IMR-90 (cell line): ENCODE measurements at regions not wholly inside any gene's neighbourhood (a gene's known extent, or its start where the extent isn't known, plus 50 kb on each side); places are given as distances from the start of the nearest gene placed in this dataset.

Source experiments
- ATAC-seq: fragments of 200-7000 bp; cut with Tn5 transposase; 2 replicates; pipeline ENCODE4 v1.9.1; 2020; ENCODE audit warnings: low read depth, mild to moderate bottlenecking, moderate library complexity
- BruUV-seq: library from RNA; stranded (reverse); fragments of 400-500 nt; replicated peaks from 2 replicates; lab custom pipeline; 2021; lab: Mats Ljungman, UMichigan
- CTCF ChIA-PET: fragments of 300-600 bp; formaldehyde crosslinking; extraction: SDS; loops from one replicate; lab custom pipeline; 2021; ENCODE audit warnings: antibody characterized with exemption; lab: Yijun Ruan, JAX
- POLR2A ChIA-PET: fragments of 300-600 bp; sonication (Branson Sonifier 250); formaldehyde crosslinking; loops from one replicate; lab custom pipeline; 2022; ENCODE audit warnings: antibody characterized with exemption; ENCODE audit not compliant: unreplicated experiment; lab: Charles Lee
- DNase-seq: peaks from one replicate; pipeline ENCODE4 v3.0.0; 2013
- H2AFZ ChIP-seq: replicated peaks from 2 replicates; pipeline ENCODE3; 2013; ENCODE audit warnings: low read length, mild to moderate bottlenecking; ENCODE audit not compliant: poor library complexity
- H2AK5ac ChIP-seq: 2 replicates; pipeline ENCODE4 v1.6.1; 2013; ENCODE audit warnings: low read depth, low read length, inconsistent platforms
- H2AK9ac ChIP-seq: replicated peaks from 2 replicates; pipeline ENCODE3; 2013; ENCODE audit warnings: mild to moderate bottlenecking, low read depth, low read length, moderate library complexity; ENCODE audit not compliant: poor library complexity
- H2BK120ac ChIP-seq: 2 replicates; pipeline ENCODE4 v1.6.1; 2013; ENCODE audit warnings: low read depth, low read length, inconsistent platforms
- H2BK15ac ChIP-seq: 3 replicates; pipeline ENCODE4 v1.6.1; 2013; ENCODE audit warnings: low read depth, low read length, inconsistent platforms
- H2BK20ac ChIP-seq: 2 replicates; pipeline ENCODE4 v1.6.1; 2013; ENCODE audit warnings: low read depth, mild to moderate bottlenecking, inconsistent platforms, low read length, moderate library complexity
- H2BK5ac ChIP-seq: 2 replicates; pipeline ENCODE4 v1.6.1; 2013; ENCODE audit warnings: mild to moderate bottlenecking, low read depth, low read length, inconsistent platforms; ENCODE audit not compliant: poor library complexity, severe bottlenecking
- H3K14ac ChIP-seq: replicated peaks from 2 replicates; pipeline ENCODE4 v1.6.1; 2013; ENCODE audit warnings: low read depth, low read length, inconsistent platforms
- H3K18ac ChIP-seq: 2 replicates; pipeline ENCODE4 v1.6.1; 2013; ENCODE audit warnings: low read depth, low read length, control low read depth
- H3K23ac ChIP-seq: 2 replicates; pipeline ENCODE4 v1.6.1; 2013; ENCODE audit warnings: low read depth, low read length, inconsistent platforms
- H3K27ac ChIP-seq: 2 replicates; pipeline ENCODE4 v1.5.1; 2013; ENCODE audit warnings: mild to moderate bottlenecking, control low read depth, low read length; ENCODE audit not compliant: insufficient read depth
- H3K27me3 ChIP-seq: 2 replicates; pipeline ENCODE4 v1.6.1; 2013; ENCODE audit warnings: low read length; ENCODE audit not compliant: control insufficient read depth, insufficient read depth
- H3K36me3 ChIP-seq: 2 replicates; pipeline ENCODE4 v1.6.1; 2013; ENCODE audit warnings: low read length, mixed read lengths; ENCODE audit not compliant: control insufficient read depth, insufficient read depth
- H3K4ac ChIP-seq: 2 replicates; pipeline ENCODE4 v1.6.1; 2013; ENCODE audit warnings: low read depth, low read length, inconsistent platforms
- H3K4me1 ChIP-seq: 2 replicates; pipeline ENCODE4 v1.6.1; 2013; ENCODE audit warnings: low read length, mixed read lengths; ENCODE audit not compliant: control insufficient read depth, insufficient read depth
- H3K4me2 ChIP-seq: 2 replicates; pipeline ENCODE4 v1.6.1; 2013; ENCODE audit warnings: low read depth, mild to moderate bottlenecking, control low read depth, low read length, moderate library complexity
- H3K4me3 ChIP-seq: 2 replicates; pipeline ENCODE4 v1.5.1; 2013; ENCODE audit warnings: low read depth, mild to moderate bottlenecking, control low read depth, low read length, moderate library complexity; ENCODE audit not compliant: insufficient read depth
- H3K56ac ChIP-seq: 2 replicates; pipeline ENCODE4 v1.6.1; 2013; ENCODE audit warnings: low read length, inconsistent platforms; ENCODE audit not compliant: insufficient read depth; ENCODE audit errors: extremely low read depth
- H3K79me1 ChIP-seq, 2 experiments: 2 replicates each; pipeline ENCODE4 v1.6.1; 2013; ENCODE audit warnings: low read length in 2 of 2, inconsistent platforms in 1 of 2, low read depth in 1 of 2
- H3K9ac ChIP-seq: 2 replicates; pipeline ENCODE4 v1.6.1; 2013; ENCODE audit warnings: low read depth, low read length, control low read depth
- H3K9me1 ChIP-seq: 2 replicates; pipeline ENCODE4 v1.6.1; 2013; ENCODE audit warnings: low read length, inconsistent platforms; ENCODE audit not compliant: insufficient read depth
- H3K9me3 ChIP-seq: 2 replicates; pipeline ENCODE4 v1.6.1; 2013; ENCODE audit warnings: low read length; ENCODE audit not compliant: control insufficient read depth, insufficient read depth
- H4K20me1 ChIP-seq: 2 replicates; pipeline ENCODE4 v1.6.1; 2013; ENCODE audit warnings: low read length, inconsistent platforms; ENCODE audit not compliant: insufficient read depth
- H4K5ac ChIP-seq: 2 replicates; pipeline ENCODE4 v1.6.1; 2013; ENCODE audit warnings: mild to moderate bottlenecking, low read depth, low read length, control low read depth
- H4K8ac ChIP-seq, 2 experiments: 2 replicates each; pipeline ENCODE4 v1.6.1; 2013; ENCODE audit warnings: low read depth in 2 of 2, low read length in 2 of 2, control low read depth in 1 of 2, inconsistent platforms in 1 of 2
- H4K91ac ChIP-seq: 2 replicates; pipeline ENCODE4 v1.6.1; 2013; ENCODE audit warnings: low read depth, low read length, inconsistent platforms; ENCODE audit not compliant: insufficient read depth
- BHLHE40 ChIP-seq: fragments of 150-350 bp; IDR thresholded peaks from 2 replicates; pipeline ENCODE4 v1.6.1; 2016; ENCODE audit warnings: mild to moderate bottlenecking, low read depth, low read length
- CEBPB ChIP-seq: IDR thresholded peaks from 2 replicates; pipeline ENCODE4 v1.6.1; 2012; ENCODE audit warnings: low read depth, low read length, improper control_type of control experiment
- CHD1 ChIP-seq: IDR thresholded peaks from 2 replicates; pipeline ENCODE4 v1.6.1; 2012; ENCODE audit warnings: low read depth, low read length, improper control_type of control experiment
- FOS ChIP-seq: fragments of 150-350 bp; IDR thresholded peaks from 2 replicates; pipeline ENCODE4 v1.6.1; 2016; ENCODE audit warnings: low read depth, low read length
- MAFK ChIP-seq: IDR thresholded peaks from 2 replicates; pipeline ENCODE4 v1.6.1; 2012; ENCODE audit warnings: low read depth, low read length, improper control_type of control experiment
- MAZ ChIP-seq: IDR thresholded peaks from 2 replicates; pipeline ENCODE4 v1.6.1; 2012; ENCODE audit warnings: low read depth, mild to moderate bottlenecking, low read length, improper control_type of control experiment, moderate library complexity, borderline replicate concordance
- MXI1 ChIP-seq: IDR thresholded peaks from 2 replicates; pipeline ENCODE4 v1.6.1; 2012; ENCODE audit warnings: low read depth, mild to moderate bottlenecking, low read length, moderate library complexity, borderline replicate concordance
- NFE2L2 ChIP-seq: fragments of 150-350 bp; IDR thresholded peaks from 2 replicates; pipeline ENCODE4 v1.6.1; 2016; ENCODE audit warnings: low read depth, mild to moderate bottlenecking, low read length
- POLR2A ChIP-seq: IDR thresholded peaks from 2 replicates; pipeline ENCODE4 v1.6.1; 2012; ENCODE audit warnings: mild to moderate bottlenecking, low read depth, low read length
- RAD21 ChIP-seq: IDR thresholded peaks from 2 replicates; pipeline ENCODE4 v1.6.1; 2012; ENCODE audit warnings: low read length, improper control_type of control experiment
- RCOR1 ChIP-seq: IDR thresholded peaks from 2 replicates; pipeline ENCODE4 v1.6.1; 2012; ENCODE audit warnings: mild to moderate bottlenecking, low read length, improper control_type of control experiment; ENCODE audit not compliant: insufficient replicate concordance
- RFX5 ChIP-seq: IDR thresholded peaks from 2 replicates; pipeline ENCODE4 v1.8.0; 2012; ENCODE audit warnings: low read depth, mild to moderate bottlenecking, low read length, moderate library complexity
- SMC3 ChIP-seq: fragments of 150-350 bp; IDR thresholded peaks from 2 replicates; pipeline ENCODE4 v1.6.1; 2016; ENCODE audit warnings: low read depth, mild to moderate bottlenecking, antibody characterized with exemption, low read length, moderate library complexity
- WGBS, 2 experiments: methylation state at CpG; one replicate each; pipeline versions ENCODE4 v1.1.5 to v1.1.7; 2013; ENCODE audit warnings: missing lambda C conversion rate in 2 of 2; ENCODE audit not compliant: insufficient read length in 1 of 2; ENCODE audit errors: extremely low coverage in 2 of 2; 5-methylcytosine and 5-hydroxymethylcytosine counted together
- dilution Hi-C: fragments of 300-500 bp; cut with HindIII; formaldehyde crosslinking; loops from one replicate; pipeline ENCODE4 v1.14.3; 2018; ENCODE audit warnings: low sequenced_read_pairs; ENCODE audit not compliant: unreplicated experiment
- in situ Hi-C: fragments of 300-500 bp; cut with MboI; formaldehyde crosslinking; loops from 3 replicates; pipeline ENCODE4 v1.14.3; 2019; ENCODE audit warnings: low sequenced_read_pairs, inconsistent platforms, mixed read lengths
- intact Hi-C: fragments of 100-400 bp; cut with micrococcal nuclease; formaldehyde crosslinking; loops from 2 replicates; pipeline ENCODE4 v1.10.0; 2022
- TF ChIP-seq, protein P1 (sequence below): conservative IDR thresholded peaks from 2 replicates; pipeline ENCODE4 v1.5.1; 2012; ENCODE audit warnings: mild to moderate bottlenecking, low read depth, low read length, improper control_type of control experiment
- TF ChIP-seq, protein P2 (sequence below): fragments of 150-350 bp; IDR thresholded peaks from 2 replicates; pipeline ENCODE4 v1.6.1; 2017; ENCODE audit warnings: mild to moderate bottlenecking, antibody characterized with exemption, low read length, low read depth
- TF ChIP-seq, protein P3 (sequence below): fragments of 150-350 bp; IDR thresholded peaks from 2 replicates; pipeline ENCODE4 v1.6.1; 2016; ENCODE audit warnings: low read depth, mild to moderate bottlenecking, low read length, moderate library complexity, borderline replicate concordance

DNA sequence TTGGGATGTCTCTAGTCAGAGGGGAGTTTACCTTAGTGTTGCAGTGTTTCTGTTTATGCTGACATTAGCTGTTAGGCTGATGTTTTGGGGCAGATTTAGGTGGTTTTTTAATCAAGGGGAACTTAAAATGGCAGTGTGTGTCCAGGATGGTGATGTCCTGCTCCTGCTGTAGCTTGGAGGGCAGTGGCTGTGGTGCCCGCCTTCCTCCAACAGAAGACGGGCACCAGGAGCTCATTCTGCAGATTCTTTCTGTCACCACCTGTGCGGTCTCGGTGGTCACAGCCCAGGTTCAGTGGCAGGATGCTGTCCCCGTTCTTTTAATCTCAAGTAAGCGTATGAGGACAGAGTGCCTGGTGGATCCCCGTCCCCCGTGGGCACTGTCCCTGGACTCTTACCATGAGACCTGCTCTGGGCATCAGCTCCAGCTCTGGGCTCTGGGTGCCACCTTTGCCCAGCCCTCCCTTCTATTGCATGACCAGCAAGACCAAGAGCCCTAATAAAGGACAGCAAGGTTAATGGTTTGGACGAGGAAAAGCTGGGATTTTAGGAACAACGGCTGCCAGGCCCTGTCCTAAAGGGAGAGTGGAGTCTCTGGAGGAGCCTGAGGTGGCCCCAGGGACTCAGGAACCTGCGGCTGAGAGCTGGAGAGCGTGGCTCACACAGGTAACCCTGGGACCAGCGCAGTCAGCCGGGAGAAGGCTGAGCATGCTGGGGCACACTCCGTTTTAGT, 217.3 kb downstream of the ERMARD start:
- Histone ChIP-seq H4K8ac (no peak overlapping the region), H3K14ac (no peak overlapping the region), H3K18ac (no peak overlapping the region), H2AK9ac (no peak overlapping the region), H2BK15ac (no peak overlapping the region), H2BK120ac (no peak overlapping the region), H3K27ac (no peak overlapping the region), H3K56ac (no peak overlapping the region), H3K9ac (no peak overlapping the region), H2BK5ac (no peak overlapping the region), H3K4me3 (no peak overlapping the region), H3K4ac (no peak overlapping the region), H3K36me3 (no peaks in the 10 kb centered on the region), H2AFZ (no peak overlapping the region), H3K27me3 (no peaks in the 10 kb centered on the region), H4K20me1 (no peaks in the 10 kb centered on the region), H2AK5ac (no peak overlapping the region), H4K5ac (no peak overlapping the region), H3K4me1 (no peaks in the 10 kb centered on the region), H3K9me1 (no peaks in the 10 kb centered on the region), H3K4me2 (no peak overlapping the region), H3K79me1 (no peaks in the 10 kb centered on the region), H3K9me3 (peaks cover 43% of the 10 kb centered on the region), H2BK20ac (no peak overlapping the region), H3K23ac (no peak overlapping the region), H4K91ac (no peak overlapping the region)
- intact Hi-C loops (no loop called here), in situ Hi-C loops (no loop called here), dilution Hi-C loops (no loop called here)
- no peak for TF ChIP-seq FOS
- TF ChIP-seq RCOR1 = no peak
- no peak for TF ChIP-seq SMC3
- no peak for TF ChIP-seq NFE2L2
- no peak for TF ChIP-seq CEBPB
- TF ChIP-seq RFX5 = no peak
- no peak for TF ChIP-seq MAFK
- TF ChIP-seq, protein P1, sequence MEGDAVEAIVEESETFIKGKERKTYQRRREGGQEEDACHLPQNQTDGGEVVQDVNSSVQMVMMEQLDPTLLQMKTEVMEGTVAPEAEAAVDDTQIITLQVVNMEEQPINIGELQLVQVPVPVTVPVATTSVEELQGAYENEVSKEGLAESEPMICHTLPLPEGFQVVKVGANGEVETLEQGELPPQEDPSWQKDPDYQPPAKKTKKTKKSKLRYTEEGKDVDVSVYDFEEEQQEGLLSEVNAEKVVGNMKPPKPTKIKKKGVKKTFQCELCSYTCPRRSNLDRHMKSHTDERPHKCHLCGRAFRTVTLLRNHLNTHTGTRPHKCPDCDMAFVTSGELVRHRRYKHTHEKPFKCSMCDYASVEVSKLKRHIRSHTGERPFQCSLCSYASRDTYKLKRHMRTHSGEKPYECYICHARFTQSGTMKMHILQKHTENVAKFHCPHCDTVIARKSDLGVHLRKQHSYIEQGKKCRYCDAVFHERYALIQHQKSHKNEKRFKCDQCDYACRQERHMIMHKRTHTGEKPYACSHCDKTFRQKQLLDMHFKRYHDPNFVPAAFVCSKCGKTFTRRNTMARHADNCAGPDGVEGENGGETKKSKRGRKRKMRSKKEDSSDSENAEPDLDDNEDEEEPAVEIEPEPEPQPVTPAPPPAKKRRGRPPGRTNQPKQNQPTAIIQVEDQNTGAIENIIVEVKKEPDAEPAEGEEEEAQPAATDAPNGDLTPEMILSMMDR = no peak
- TF ChIP-seq BHLHE40 = no peak
- no peak for TF ChIP-seq MAZ
- TF ChIP-seq CHD1 = no peak
- TF ChIP-seq MXI1 = no peak
- TF ChIP-seq, protein P2, sequence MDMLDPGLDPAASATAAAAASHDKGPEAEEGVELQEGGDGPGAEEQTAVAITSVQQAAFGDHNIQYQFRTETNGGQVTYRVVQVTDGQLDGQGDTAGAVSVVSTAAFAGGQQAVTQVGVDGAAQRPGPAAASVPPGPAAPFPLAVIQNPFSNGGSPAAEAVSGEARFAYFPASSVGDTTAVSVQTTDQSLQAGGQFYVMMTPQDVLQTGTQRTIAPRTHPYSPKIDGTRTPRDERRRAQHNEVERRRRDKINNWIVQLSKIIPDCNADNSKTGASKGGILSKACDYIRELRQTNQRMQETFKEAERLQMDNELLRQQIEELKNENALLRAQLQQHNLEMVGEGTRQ = no peak
- TF ChIP-seq, protein P3, sequence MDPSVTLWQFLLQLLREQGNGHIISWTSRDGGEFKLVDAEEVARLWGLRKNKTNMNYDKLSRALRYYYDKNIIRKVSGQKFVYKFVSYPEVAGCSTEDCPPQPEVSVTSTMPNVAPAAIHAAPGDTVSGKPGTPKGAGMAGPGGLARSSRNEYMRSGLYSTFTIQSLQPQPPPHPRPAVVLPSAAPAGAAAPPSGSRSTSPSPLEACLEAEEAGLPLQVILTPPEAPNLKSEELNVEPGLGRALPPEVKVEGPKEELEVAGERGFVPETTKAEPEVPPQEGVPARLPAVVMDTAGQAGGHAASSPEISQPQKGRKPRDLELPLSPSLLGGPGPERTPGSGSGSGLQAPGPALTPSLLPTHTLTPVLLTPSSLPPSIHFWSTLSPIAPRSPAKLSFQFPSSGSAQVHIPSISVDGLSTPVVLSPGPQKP = no peak
- no peak for TF ChIP-seq POLR2A
- no peak for TF ChIP-seq RAD21
- ChIA-PET CTCF (no interaction called here), POLR2A (no interaction called here)
- ATAC-seq (no peak), DNase-seq (no peak)
- BruUV-seq = no TSS peak
- WGBS, 2 experiments = 61% methylated on average over 6 of the region's 15 CpGs; no CpG with 5 or more reads in 1 of the 2 experiments
